Right forelimb (tissue), 1 donor: ENCODE measurements at regions not wholly inside any gene's neighbourhood (a gene's known extent, or its start where the extent isn't known, plus 50 kb on each side); places are given as distances from the start of the nearest gene placed in this dataset.

ENCODE experiments used
- DNase-seq: peaks from one replicate; pipeline ENCODE4 v3.0.0-alpha.2; 2018

- no peak for DNase-seq
These were observed 219.2 kb downstream of the FSCB start for GRCh38 chr14:44287858-44288257.

- DNase-seq: no peak
These were observed 220.9 kb downstream of the FSCB start for GRCh38 chr14:44286201-44286600.

DNA sequence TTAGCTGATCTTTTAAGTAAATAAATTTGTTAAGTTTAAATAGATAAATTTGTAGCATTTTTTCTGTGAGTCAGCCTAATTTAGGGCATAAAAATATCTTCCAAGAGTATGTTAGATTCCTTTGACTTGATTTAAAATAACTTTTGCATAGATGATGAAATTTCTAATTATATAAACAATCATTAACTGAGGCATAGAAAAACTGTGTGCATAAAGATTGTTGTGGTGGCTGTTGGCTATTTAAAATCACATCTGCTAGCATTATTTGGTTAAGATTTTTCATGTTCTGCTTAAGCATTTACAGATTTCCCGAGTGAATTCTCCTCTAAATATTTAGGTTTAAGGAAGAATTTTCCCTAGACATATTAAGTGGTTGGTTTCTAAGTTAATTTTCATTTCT is 223.2 kb downstream of the FSCB start:
- no peak for DNase-seq

DNA sequence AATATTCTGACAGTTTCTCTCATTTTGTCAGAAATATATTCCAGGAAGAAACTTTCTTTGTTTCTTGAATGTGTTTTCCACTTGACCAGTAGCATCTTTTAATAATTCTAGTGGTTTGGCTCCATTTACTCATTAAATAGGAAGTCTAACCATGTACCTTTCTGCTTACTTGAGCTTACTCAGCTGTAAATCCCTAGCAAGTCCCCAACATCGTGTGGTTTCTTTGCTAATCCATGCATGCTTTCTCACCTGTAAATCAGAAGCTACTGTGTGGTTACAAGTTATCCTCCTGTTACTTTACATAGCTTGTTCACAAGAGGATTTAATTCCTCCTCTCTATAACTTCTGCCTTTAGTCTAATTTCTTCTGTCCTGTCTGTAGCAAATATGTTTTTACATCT is 227.7 kb downstream of the FSCB start:
- DNase-seq: no peak

- DNase-seq: no peak
These were observed 235.4 kb downstream of the FSCB start for GRCh38 chr14:44271637-44272036.

- no peak for DNase-seq
These were observed 236.1 kb downstream of the FSCB start for GRCh38 chr14:44271006-44271405.

DNA sequence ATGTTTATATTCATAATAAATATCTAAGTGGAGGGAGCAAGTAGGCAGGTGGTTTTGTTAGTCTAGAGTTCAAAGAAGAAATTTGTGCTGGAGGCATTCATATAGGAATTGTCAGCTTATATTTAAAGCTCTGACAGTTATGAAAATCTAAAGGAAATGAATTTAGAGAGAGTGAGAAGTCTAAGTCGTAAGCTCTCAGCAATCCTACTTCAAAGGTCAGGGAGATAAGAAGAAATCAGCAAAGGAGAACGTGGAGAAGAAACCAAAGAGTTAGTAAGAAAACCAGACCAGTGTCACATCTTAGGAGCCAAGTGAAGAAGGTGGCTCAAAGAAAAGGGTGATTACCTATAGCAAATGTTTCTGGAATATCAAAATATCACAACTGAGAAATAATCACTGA is 241.8 kb downstream of the FSCB start:
- no peak for DNase-seq

DNA sequence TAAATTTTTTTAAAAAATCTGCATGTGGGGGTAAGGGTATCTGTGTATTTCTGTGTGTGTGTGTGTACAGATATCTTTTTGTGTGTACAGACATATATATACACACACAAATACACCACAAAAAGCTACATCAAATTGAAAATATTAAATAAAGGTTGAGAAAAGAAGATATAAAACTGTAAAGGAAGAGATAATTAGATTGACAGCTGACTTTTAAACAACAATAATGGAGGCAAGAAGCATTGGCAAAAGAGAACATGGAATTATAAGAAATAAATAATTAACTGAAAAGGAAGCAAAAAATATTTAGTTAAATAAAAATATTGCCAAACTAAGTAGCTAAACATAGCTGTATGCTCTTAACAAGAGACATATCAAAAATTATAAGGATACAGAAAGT is 291.4 kb downstream of the FSCB start:
- no peak for DNase-seq

- DNase-seq: no peak
These were observed 295.4 kb downstream of the FSCB start for GRCh38 chr14:44211718-44212117.

GRCh38 chr14:44204061-44204835 is 302.8 kb downstream of the FSCB start:
- DNase-seq: no peak

DNA sequence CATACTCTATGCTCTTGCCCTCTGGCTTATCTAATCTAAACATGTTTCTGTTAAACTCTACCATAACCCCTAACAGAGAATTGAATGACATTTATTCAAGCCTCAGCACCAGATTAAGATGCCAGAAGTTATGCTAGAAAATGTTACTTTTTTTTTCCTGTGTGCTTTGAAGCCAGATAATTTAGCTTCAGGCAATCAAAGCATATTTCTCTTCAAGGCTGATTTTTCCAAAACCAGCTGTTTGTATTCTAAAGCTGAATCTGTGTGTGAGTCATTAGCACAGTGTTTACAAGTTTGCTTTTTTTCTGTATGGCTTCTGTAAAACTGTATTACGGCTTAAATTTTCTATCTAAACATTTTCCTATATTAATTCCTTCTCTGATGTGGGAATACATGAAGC is 326.1 kb downstream of the FSCB start:
- DNase-seq: no peak

DNA sequence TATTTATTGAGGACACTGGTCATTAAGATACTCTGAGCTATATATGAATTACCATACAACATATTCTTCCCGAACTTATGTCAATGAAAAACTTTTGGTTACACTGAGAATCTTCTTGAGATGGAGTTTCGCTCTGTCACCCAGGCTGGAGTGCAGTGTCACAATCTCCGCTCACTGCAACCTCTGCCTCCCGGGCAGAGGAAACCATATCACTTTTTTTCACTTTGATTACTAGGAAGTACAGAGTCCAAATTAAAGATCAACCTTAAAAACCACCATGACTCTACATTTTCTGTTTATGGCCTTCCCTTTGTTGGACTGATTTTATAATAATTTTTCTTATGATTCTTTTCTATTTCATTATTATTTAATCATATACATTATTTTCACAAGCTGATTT is 336.5 kb downstream of the FSCB start:
- no peak for DNase-seq

GRCh38 chr14:44170101-44170500 is 337.0 kb downstream of the FSCB start:
- no peak for DNase-seq

- DNase-seq: no peak
These were observed 338.5 kb downstream of the FSCB start for GRCh38 chr14:44168566-44168965.

- DNase-seq: no peak
These were observed 340.5 kb downstream of the FSCB start for GRCh38 chr14:44166611-44167010.

GRCh38 chr14:44165936-44166335 is 341.1 kb downstream of the FSCB start:
- no peak for DNase-seq

GRCh38 chr14:44165286-44165685 is 341.8 kb downstream of the FSCB start:
- DNase-seq: no peak

DNA sequence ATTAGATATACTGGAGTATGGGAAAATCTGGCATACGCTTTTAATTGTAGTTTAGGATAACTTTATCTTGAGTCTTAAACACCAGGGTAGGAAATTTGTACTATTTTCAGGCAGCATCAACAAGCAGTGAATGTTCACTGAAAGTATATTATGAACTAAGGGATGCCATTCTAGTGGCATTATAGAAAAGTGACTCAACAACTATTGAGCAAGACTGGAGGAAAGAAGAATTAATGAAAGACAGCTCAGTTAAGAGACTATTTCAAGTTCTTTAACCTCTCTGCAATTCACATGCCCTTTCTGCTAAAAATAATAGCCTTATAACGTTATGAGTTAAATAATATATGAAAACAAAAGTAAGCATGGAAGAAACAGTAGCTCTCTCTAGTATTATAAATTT is 343.1 kb downstream of the FSCB start:
- DNase-seq: no peak

GRCh38 chr14:44162197-44162596 is 344.9 kb downstream of the FSCB start:
- no peak for DNase-seq

DNA sequence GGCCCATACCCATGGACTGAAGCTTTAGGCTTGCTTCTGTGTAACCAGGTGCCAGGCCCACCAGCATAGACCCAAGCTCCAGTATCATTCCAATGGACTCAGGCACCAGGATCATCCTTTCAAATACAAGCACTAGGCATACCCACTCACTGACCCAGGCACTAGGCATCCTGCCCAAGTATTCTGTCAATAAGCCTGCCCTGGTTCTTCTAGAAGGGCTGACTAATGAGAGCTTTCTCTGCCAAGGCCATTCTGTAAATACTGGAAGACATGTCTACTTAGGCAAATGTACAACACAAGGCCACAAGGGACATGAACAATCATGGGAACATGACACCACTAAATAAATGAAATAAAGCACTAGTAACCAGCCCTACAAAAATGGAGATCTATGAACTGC is 352.2 kb downstream of the FSCB start:
- no peak for DNase-seq

DNA sequence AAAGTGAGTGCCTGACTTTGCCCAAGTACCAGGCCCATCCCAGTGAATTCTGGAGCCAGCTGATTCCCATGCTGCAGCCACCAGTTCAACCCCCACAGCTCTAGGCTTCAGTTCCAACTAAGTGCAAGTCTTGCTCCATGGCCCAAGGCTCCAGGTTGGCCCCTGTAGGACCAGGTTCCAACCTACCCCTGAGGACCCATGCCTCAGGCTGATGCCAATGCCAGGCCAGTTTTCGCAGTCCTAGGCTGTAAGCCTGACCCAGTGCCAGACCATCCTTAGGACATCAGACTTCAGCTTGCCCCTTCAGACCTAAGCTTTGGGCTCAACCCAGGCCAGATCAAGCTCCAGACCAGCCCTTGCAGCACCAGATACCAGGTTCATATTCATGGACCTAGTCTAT is 352.6 kb downstream of the FSCB start:
- no peak for DNase-seq

DNA sequence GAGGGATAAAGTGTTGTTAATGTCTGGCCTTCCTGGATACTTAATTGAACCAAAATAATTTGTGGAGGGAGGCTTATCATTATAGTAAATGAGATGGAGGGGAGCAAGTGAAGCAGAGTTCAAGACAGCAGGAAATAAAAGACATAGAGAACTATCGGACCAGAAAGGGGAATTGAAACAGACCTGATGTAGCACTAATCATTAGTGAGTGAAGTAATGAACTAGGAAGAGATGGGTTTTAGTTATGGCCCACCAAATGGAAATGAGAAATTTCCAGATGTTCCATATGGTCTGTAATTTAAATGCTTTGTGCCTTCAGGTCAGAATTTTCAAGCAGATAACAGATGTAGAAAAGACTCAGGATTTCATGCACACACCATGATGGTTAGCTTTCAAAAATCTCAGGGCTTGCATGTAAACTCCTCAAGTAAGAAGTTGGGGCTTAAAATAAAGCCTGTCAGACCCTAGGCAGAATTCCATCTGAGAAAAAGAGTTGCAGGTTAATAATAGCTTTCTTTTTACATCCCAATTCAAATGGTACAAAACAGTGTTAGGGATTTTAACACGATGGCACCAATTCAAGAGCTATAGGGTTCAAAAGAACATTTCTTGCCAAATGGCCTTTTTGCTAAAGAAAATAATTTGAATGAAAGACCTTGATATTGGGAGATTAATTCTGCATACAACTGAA is 355.8 kb downstream of the FSCB start:
- DNase-seq: no peak

DNA sequence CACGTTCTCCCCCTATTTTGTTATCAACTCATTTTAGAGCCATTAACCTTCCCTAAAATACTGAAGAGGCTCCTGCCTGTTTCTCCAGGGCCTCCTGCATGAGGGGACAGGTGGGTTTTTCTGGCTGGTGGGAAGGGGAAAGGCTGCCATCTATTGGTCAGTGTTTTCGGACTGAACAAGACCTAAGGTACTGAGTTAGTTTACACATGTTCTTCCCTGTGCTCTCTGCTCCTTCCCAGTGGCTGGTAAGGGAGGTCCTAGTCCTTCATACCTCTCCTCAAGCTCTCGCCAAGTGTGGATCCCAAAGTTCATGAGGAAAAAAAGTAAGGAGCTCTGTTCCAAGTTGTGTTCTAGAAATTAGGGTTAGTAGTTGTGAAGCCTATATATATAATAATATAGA is 357.5 kb downstream of the FSCB start:
- no peak for DNase-seq

GRCh38 chr14:44142006-44142405 is 365.1 kb downstream of the FSCB start:
- DNase-seq: no peak

- DNase-seq: no peak
These were observed 371.1 kb downstream of the FSCB start for GRCh38 chr14:44135972-44136371.
